IPS-18a (cell line): ENCODE measurements at regions not wholly inside any gene's neighbourhood (a gene's known extent, or its start where the extent isn't known, plus 50 kb on each side); places are given as distances from the start of the nearest gene placed in this dataset.

Source experiments
- H3K27ac ChIP-seq: one replicate; pipeline ENCODE4 v1.5.1; 2013; ENCODE audit warnings: low read length
- H3K27me3 ChIP-seq: one replicate; pipeline ENCODE4 v1.6.1; 2013; ENCODE audit warnings: mild to moderate bottlenecking, low read length; ENCODE audit not compliant: control insufficient read depth, insufficient read depth
- H3K36me3 ChIP-seq: one replicate; pipeline ENCODE4 v1.6.1; 2013; ENCODE audit warnings: low read depth, low read length; ENCODE audit not compliant: control insufficient read depth
- H3K4me1 ChIP-seq: one replicate; pipeline ENCODE4 v1.6.1; 2013; ENCODE audit warnings: low read depth, low read length; ENCODE audit not compliant: control insufficient read depth
- H3K4me3 ChIP-seq: one replicate; pipeline ENCODE4 v1.5.1; 2013; ENCODE audit warnings: low read length
- H3K9ac ChIP-seq: one replicate; pipeline ENCODE4 v1.6.1; 2013; ENCODE audit warnings: mild to moderate bottlenecking, low read length, moderate library complexity
- H3K9me3 ChIP-seq: one replicate; pipeline ENCODE4 v1.6.1; 2013; ENCODE audit warnings: low read depth, low read length; ENCODE audit not compliant: control insufficient read depth

GRCh38 chr2:2851316-2851715, 520.2 kb upstream of the MYT1L start:
- H3K36me3 ChIP-seq, result no peaks in the 10 kb centered on the region
- H3K9me3 ChIP-seq, result no peaks in the 10 kb centered on the region
- H3K27me3 ChIP-seq, result no peaks in the 10 kb centered on the region
- peaks cover 11% of the 10 kb centered on the region for H3K4me1 ChIP-seq
- no peak overlapping the region for H3K27ac ChIP-seq
- no peak overlapping the region for H3K9ac ChIP-seq
- H3K4me3 ChIP-seq, result no peak overlapping the region

GRCh38 chr2:2850859-2851258, 519.8 kb upstream of the MYT1L start:
- Histone ChIP-seq H3K36me3 (no peaks in the 10 kb centered on the region), H3K9me3 (no peaks in the 10 kb centered on the region), H3K9ac (no peak overlapping the region), H3K4me3 (no peak overlapping the region), H3K27me3 (no peaks in the 10 kb centered on the region), H3K27ac (no peak overlapping the region), H3K4me1 (peaks cover 11% of the 10 kb centered on the region)

GRCh38 chr2:2850218-2850755, 519.2 kb upstream of the MYT1L start:
- Histone ChIP-seq H3K4me1 (peaks cover 11% of the 10 kb centered on the region), H3K36me3 (no peaks in the 10 kb centered on the region), H3K9me3 (no peaks in the 10 kb centered on the region), H3K9ac (no peak overlapping the region), H3K27me3 (no peaks in the 10 kb centered on the region), H3K27ac (no peak overlapping the region), H3K4me3 (no peak overlapping the region)

- Histone ChIP-seq H3K36me3 (no peaks in the 10 kb centered on the region), H3K9ac (no peak overlapping the region), H3K4me3 (no peak overlapping the region), H3K27me3 (no peaks in the 10 kb centered on the region), H3K4me1 (peaks cover 11% of the 10 kb centered on the region), H3K9me3 (no peaks in the 10 kb centered on the region), H3K27ac (no peak overlapping the region)
Measured at GRCh38 chr2:2849464-2850217, 518.6 kb upstream of the MYT1L start.

GRCh38 chr2:2848621-2849333, 517.7 kb upstream of the MYT1L start:
- Histone ChIP-seq H3K27me3 (no peaks in the 10 kb centered on the region), H3K9me3 (no peaks in the 10 kb centered on the region), H3K27ac (no peak overlapping the region), H3K4me3 (no peak overlapping the region), H3K36me3 (no peaks in the 10 kb centered on the region), H3K4me1 (peaks cover 11% of the 10 kb centered on the region), H3K9ac (no peak overlapping the region)

GRCh38 chr2:2848198-2848597, 517.1 kb upstream of the MYT1L start:
- Histone ChIP-seq H3K9ac (no peak overlapping the region), H3K9me3 (no peaks in the 10 kb centered on the region), H3K4me1 (peaks cover 11% of the 10 kb centered on the region), H3K36me3 (no peaks in the 10 kb centered on the region), H3K27ac (no peak overlapping the region), H3K27me3 (no peaks in the 10 kb centered on the region), H3K4me3 (no peak overlapping the region)

- no peaks in the 10 kb centered on the region for H3K9me3 ChIP-seq
Measured at GRCh38 chr2:2847209-2847676, 516.2 kb upstream of the MYT1L start.

GRCh38 chr2:2846332-2847208, 515.5 kb upstream of the MYT1L start:
- peaks cover 11% of the 10 kb centered on the region for H3K4me1 ChIP-seq
- H3K9me3 ChIP-seq, result no peaks in the 10 kb centered on the region
- H3K36me3 ChIP-seq, result no peaks in the 10 kb centered on the region
- no peak overlapping the region for H3K27ac ChIP-seq
- no peak overlapping the region for H3K9ac ChIP-seq
- no peak overlapping the region for H3K4me3 ChIP-seq
- no peaks in the 10 kb centered on the region for H3K27me3 ChIP-seq

More at GRCh38 chr2:2847209-2847676, 516.2 kb upstream of the MYT1L start:
- H3K27me3 ChIP-seq, result no peaks in the 10 kb centered on the region
- H3K4me1 ChIP-seq, result peaks cover 11% of the 10 kb centered on the region
- no peak overlapping the region for H3K9ac ChIP-seq
- no peak overlapping the region for H3K4me3 ChIP-seq
- no peak overlapping the region for H3K27ac ChIP-seq
- H3K36me3 ChIP-seq, result no peaks in the 10 kb centered on the region

- Histone ChIP-seq H3K4me1 (peaks cover 11% of the 10 kb centered on the region), H3K4me3 (no peak overlapping the region), H3K9ac (no peak overlapping the region), H3K36me3 (no peaks in the 10 kb centered on the region), H3K27ac (no peak overlapping the region), H3K27me3 (no peaks in the 10 kb centered on the region), H3K9me3 (no peaks in the 10 kb centered on the region)
Measured at GRCh38 chr2:2845806-2846315, 514.8 kb upstream of the MYT1L start.

- Histone ChIP-seq H3K9me3 (no peaks in the 10 kb centered on the region), H3K27me3 (no peaks in the 10 kb centered on the region), H3K4me3 (no peak overlapping the region)
Measured at GRCh38 chr2:2845267-2845666, 514.2 kb upstream of the MYT1L start.

GRCh38 chr2:2843969-2844548, 513.0 kb upstream of the MYT1L start:
- no peak overlapping the region for H3K9ac ChIP-seq
- H3K9me3 ChIP-seq, result no peaks in the 10 kb centered on the region
- H3K27ac ChIP-seq, result no peak overlapping the region
- H3K27me3 ChIP-seq, result no peaks in the 10 kb centered on the region
- peaks cover 6% of the 10 kb centered on the region for H3K4me1 ChIP-seq
- H3K36me3 ChIP-seq, result no peaks in the 10 kb centered on the region
- H3K4me3 ChIP-seq, result no peak overlapping the region

More at GRCh38 chr2:2845267-2845666, 514.2 kb upstream of the MYT1L start:
- H3K27ac ChIP-seq, result no peak overlapping the region
- H3K4me1 ChIP-seq, result peaks cover 11% of the 10 kb centered on the region
- H3K36me3 ChIP-seq, result no peaks in the 10 kb centered on the region
- no peak overlapping the region for H3K9ac ChIP-seq
